ENCODE measurements at regions not wholly inside any gene's neighbourhood (a gene's known extent, or its start where the extent isn't known, plus 50 kb on each side); places are given as distances from the start of the nearest gene placed in this dataset.

DNA sequence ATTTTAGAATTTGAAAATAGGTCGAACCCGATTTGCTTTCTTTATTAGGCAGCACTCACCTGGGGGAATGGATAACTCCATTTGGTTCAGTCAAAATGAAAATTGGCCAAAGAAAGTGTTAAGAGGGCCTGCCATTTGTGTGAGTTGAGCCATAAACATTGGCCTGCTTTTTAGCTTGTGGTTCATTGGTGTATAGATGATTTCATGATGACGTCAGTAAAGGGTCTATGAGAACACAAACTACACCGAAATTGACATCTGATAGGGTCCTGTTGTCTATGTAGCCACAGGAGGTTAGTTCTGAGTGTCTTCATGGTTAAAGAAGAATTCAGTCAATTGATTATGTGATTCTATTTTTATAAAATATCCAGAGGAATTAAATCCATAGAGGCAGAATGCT is 1001.5 kb upstream of the EEF2KMT start:
- POLR2A ChIA-PET: no interaction called here
- no peak for DNase-seq (ENCODE audit: extremely low spot score)
- TF ChIP-seq, protein P1, sequence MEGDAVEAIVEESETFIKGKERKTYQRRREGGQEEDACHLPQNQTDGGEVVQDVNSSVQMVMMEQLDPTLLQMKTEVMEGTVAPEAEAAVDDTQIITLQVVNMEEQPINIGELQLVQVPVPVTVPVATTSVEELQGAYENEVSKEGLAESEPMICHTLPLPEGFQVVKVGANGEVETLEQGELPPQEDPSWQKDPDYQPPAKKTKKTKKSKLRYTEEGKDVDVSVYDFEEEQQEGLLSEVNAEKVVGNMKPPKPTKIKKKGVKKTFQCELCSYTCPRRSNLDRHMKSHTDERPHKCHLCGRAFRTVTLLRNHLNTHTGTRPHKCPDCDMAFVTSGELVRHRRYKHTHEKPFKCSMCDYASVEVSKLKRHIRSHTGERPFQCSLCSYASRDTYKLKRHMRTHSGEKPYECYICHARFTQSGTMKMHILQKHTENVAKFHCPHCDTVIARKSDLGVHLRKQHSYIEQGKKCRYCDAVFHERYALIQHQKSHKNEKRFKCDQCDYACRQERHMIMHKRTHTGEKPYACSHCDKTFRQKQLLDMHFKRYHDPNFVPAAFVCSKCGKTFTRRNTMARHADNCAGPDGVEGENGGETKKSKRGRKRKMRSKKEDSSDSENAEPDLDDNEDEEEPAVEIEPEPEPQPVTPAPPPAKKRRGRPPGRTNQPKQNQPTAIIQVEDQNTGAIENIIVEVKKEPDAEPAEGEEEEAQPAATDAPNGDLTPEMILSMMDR (IDR thresholded peaks at IDR 0.05; ENCODE audit: control extremely low read depth, extremely low read depth, low read depth, missing control alignments): no peak
- CTCF ChIA-PET: interaction anchor here (1.4 kb wide), 1 partner anchor 15 kb away, joined by 3 read pairs; no protein-coding TSS in a partner anchor

DNA sequence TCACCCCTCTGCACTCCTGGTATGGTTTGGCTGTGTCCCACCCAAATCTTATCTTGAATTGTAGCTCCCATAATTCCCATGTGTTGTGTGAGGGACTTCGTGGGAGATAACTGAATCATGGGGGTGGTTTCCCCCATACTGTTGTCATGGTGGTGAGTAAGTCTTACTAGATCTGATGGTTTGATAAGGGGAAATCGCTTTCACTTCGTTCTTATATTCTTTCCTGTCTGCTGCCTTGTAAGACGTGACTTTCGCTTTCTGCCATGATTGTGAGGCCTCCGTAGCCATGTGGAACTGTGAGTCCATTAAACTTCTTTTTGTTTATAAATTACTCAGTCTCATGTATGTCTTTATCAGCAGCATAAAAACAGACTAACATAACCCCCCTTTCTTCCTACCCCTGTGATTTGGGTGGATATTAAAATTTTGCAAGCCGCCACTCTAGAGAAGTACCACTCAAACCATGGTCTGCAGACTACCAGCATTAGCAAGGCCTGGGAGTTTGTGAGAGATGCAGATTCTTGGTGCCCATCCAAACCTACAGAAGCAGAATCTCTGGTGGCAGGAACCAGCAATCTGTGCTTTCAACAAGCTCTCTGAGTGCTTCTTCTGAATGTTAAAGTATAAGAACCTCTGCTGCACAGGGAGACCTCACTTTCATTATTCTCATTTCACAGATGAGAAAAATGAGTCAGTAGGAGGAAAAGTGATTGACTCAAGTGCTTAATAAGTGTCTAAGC is 999.5 kb upstream of the EEF2KMT start:
- POLR2A ChIA-PET: no interaction called here
- CTCF ChIA-PET: no interaction called here
- no peak for DNase-seq (ENCODE audit: extremely low spot score)
- TF ChIP-seq, protein P1 (IDR thresholded peaks at IDR 0.05; ENCODE audit: control extremely low read depth, extremely low read depth, low read depth, missing control alignments): no peak

DNA sequence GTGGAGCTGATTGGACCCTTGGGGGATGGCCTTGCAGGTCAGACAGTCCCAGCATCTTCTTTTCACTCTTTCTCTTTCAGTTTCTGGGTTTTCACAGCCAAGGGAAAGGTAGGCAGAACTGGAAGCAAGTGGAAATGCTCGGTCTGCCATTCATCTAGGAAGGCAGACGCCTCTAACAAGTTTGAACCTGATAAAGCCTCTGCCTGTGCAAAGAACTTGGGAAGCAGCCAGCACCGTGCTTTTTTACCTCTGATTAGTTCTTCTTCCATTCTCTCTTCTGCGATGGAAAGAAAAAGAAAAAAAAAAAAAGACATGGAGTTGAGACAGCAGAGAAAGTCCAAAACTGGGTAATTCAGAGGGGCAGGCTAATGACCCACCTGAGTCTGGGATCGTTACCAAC is 997.8 kb upstream of the EEF2KMT start:
- CTCF ChIA-PET: no interaction called here
- POLR2A ChIA-PET: no interaction called here
- no peak for DNase-seq (ENCODE audit: extremely low spot score)
- TF ChIP-seq, protein P1 (IDR thresholded peaks at IDR 0.05; ENCODE audit: control extremely low read depth, extremely low read depth, low read depth, missing control alignments): no peak

DNA sequence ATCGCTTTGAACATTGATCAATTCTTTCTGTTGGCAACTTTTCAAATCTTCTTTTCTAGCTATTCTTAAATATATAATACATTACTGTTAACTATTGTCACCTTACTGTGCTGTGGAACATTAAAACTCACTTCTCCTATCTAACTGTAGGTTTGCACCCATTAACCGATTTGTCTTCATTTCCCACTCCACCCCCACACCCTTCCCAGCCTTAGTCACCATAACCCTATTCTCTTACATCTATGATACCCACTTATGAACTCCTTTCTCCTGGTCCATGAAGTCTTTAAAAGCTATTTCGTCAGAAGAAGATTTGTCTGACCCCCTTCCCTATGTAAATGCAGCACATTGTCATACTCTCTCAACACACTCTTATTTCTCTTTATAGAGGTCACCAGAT is 993.4 kb upstream of the EEF2KMT start:
- POLR2A ChIA-PET: no interaction called here
- CTCF ChIA-PET: interaction anchor here (1.3 kb wide), 1 partner anchor 13 kb away, joined by 3 read pairs; no protein-coding TSS in a partner anchor
- no peak for DNase-seq (ENCODE audit: extremely low spot score)
- TF ChIP-seq, protein P1 (IDR thresholded peaks at IDR 0.05; ENCODE audit: control extremely low read depth, extremely low read depth, low read depth, missing control alignments): no peak

DNA sequence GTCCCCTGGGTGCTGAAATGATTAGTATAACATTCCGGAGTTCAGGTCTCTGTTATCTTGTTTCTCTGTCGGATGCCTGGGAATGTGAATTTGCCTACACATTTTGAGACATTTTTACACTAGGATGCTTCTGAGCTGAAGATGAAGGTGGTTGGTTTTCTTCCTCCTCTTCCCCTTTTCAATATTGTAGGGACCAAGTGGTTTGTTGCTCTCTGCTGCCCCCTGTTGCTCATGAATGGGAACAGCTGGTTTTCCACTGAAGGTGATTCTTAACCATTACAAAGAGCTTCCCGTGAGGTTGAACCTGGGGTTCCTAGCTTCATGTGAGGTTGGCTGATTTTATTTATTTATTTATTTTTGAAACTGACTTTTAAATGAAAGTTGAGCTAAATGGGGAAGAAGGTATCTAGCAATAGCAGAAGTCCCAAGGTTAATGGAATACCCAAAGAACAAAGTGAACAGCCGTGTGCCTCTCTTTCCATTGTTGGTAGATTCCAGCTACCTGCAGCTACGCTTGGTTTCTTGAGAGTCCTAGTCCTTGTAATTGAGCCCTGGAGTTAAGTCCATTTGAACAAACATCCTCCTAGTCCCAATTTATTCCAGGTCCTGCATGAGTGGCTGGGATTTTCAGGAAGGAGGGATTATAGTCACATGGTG is 983.9 kb upstream of the EEF2KMT start:
- TF ChIP-seq, protein P1 (IDR thresholded peaks at IDR 0.05; ENCODE audit: control extremely low read depth, extremely low read depth, low read depth, missing control alignments): peak; percentile 44
- ChIA-PET POLR2A (no interaction called here), CTCF (interaction anchor here (1.1 to 1.6 kb wide), 5 partner anchors 8 to 33 kb away, joined by 3 to 4 read pairs (median 3); no protein-coding TSS in a partner anchor)
- no peak for DNase-seq (ENCODE audit: extremely low spot score)

DNA sequence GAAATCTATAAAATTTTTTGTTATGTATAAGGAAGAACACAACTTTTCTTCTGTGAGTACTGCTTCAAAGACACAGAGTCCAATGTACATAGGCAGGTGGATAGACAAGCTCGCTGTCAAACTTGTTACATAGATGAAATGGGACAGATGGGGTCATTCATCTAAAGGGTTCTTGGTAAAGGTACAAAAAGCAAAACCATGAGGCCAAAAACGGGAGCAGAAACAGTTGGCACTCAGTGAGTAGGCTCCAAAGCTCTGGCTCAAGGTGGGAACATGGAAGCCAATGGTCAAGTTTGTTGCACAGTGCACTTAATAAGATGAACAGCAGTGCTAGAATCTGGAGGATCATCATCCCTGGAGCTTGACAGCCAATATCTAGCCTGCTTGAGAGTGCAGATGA is 979.0 kb upstream of the EEF2KMT start:
- TF ChIP-seq, protein P1 (IDR thresholded peaks at IDR 0.05; ENCODE audit: control extremely low read depth, extremely low read depth, low read depth, missing control alignments): no peak
- ChIA-PET POLR2A (no interaction called here), CTCF (no interaction called here)
- DNase-seq (ENCODE audit: extremely low spot score): no peak
